HG03442 (cell line): ENCODE measurements at regions not wholly inside any gene's neighbourhood (a gene's known extent, or its start where the extent isn't known, plus 50 kb on each side); places are given as distances from the start of the nearest gene placed in this dataset.

Experiments
- ATAC-seq: cut with Tn5 transposase; IDR thresholded peaks from one replicate; pipeline ENCODE4 v1.9.1; 2021; ENCODE audit warnings: mild to moderate bottlenecking, moderate library complexity; ENCODE audit not compliant: unreplicated experiment

- ATAC-seq: peak; percentile 96
Measured at GRCh38 chr11:15650105-15650938, 535.6 kb downstream of the INSC start.

- ATAC-seq: no peak
Measured at GRCh38 chr11:15651033-15651432, 536.3 kb downstream of the INSC start.

- no peak for ATAC-seq
Measured at GRCh38 chr11:15651816-15652215, 537.1 kb downstream of the INSC start.

- no peak for ATAC-seq
Measured at GRCh38 chr11:15653191-15653710, 538.5 kb downstream of the INSC start.

GRCh38 chr11:15654451-15654850 lies 539.7 kb downstream of the INSC start:
- ATAC-seq: no peak

- ATAC-seq: no peak
Measured at GRCh38 chr11:15655552-15655951, 540.8 kb downstream of the INSC start.

- ATAC-seq: no peak
Measured at GRCh38 chr11:15657264-15657663, 542.5 kb downstream of the INSC start.

- no peak for ATAC-seq
Measured at GRCh38 chr11:15660496-15660895, 545.8 kb downstream of the INSC start.

- ATAC-seq: no peak
Measured at GRCh38 chr11:15662285-15662684, 547.6 kb downstream of the INSC start.

GRCh38 chr11:15663777-15664218 lies 549.1 kb downstream of the INSC start:
- no peak for ATAC-seq

- no peak for ATAC-seq
Measured at GRCh38 chr11:15665368-15665871, 550.7 kb downstream of the INSC start.

GRCh38 chr11:15667127-15667725 lies 552.5 kb downstream of the INSC start:
- ATAC-seq: no peak

GRCh38 chr11:15668718-15669117 lies 554.0 kb downstream of the INSC start:
- ATAC-seq: no peak

GRCh38 chr11:15670520-15671070 lies 555.9 kb downstream of the INSC start:
- ATAC-seq: no peak

GRCh38 chr11:15671216-15671615 lies 556.5 kb downstream of the INSC start:
- no peak for ATAC-seq

GRCh38 chr11:15672825-15673224 lies 558.1 kb downstream of the INSC start:
- no peak for ATAC-seq

- ATAC-seq: no peak
Measured at GRCh38 chr11:15673408-15673831, 558.7 kb downstream of the INSC start.

GRCh38 chr11:15674756-15675155 lies 560.0 kb downstream of the INSC start:
- no peak for ATAC-seq

GRCh38 chr11:15675683-15676082 lies 561.0 kb downstream of the INSC start:
- ATAC-seq: no peak

- ATAC-seq: no peak
Measured at GRCh38 chr11:15677181-15677580, 562.5 kb downstream of the INSC start.

- ATAC-seq: no peak
Measured at GRCh38 chr11:15683528-15683927, 568.8 kb downstream of the INSC start.

GRCh38 chr11:15685306-15685705 lies 570.6 kb downstream of the INSC start:
- ATAC-seq: no peak
